ENCODE measurements at regions not wholly inside any gene's neighbourhood (a gene's known extent, or its start where the extent isn't known, plus 50 kb on each side); places are given as distances from the start of the nearest gene placed in this dataset.

GRCh38 chr6:148128014-148128730 is 214.5 kb upstream of the SASH1 start:
- DNase-seq (ENCODE audit: low spot score in 2 of 2) = no peak
- no peak overlapping the region for H3K4me3 ChIP-seq
- H3K9me3 ChIP-seq = no peaks in the 10 kb centered on the region
- no peaks in the 10 kb centered on the region; the same call in 1 of the 2 replicates for H3K4me1 ChIP-seq
- no peaks in the 10 kb centered on the region for H3K36me3 ChIP-seq (replicated peaks)
- in situ Hi-C loops (cut with MboI; ENCODE audit: low sequenced_read_pairs) = no loop called here
- H3K27me3 ChIP-seq (ENCODE audit: low read depth) = no peaks in the 10 kb centered on the region

- no peak overlapping the region for H3K4me3 ChIP-seq
- no peaks in the 10 kb centered on the region for H3K36me3 ChIP-seq (replicated peaks)
- H3K27me3 ChIP-seq (ENCODE audit: low read depth) = no peaks in the 10 kb centered on the region
- peaks cover 13% of the 10 kb centered on the region for H3K4me1 ChIP-seq
- H3K9me3 ChIP-seq = no peaks in the 10 kb centered on the region
- in situ Hi-C loops (cut with MboI; ENCODE audit: low sequenced_read_pairs) = no loop called here
- no peak for DNase-seq (ENCODE audit: low spot score in 2 of 2)
These were observed 208.0 kb upstream of the SASH1 start for GRCh38 chr6:148134592-148134991.

GRCh38 chr6:148136586-148136985 is 206.1 kb upstream of the SASH1 start:
- DNase-seq (ENCODE audit: low spot score in 2 of 2) = peak in 1 of 2 experiments; percentile 25
- Histone ChIP-seq H3K4me1 (peaks cover 13% of the 10 kb centered on the region), H3K36me3 (replicated peaks) (no peaks in the 10 kb centered on the region), H3K27me3 (ENCODE audit: low read depth) (no peaks in the 10 kb centered on the region), H3K4me3 (no peak overlapping the region), H3K9me3 (no peaks in the 10 kb centered on the region)
- in situ Hi-C loops (cut with MboI; ENCODE audit: low sequenced_read_pairs) = no loop called here

- H3K27me3 ChIP-seq (ENCODE audit: low read depth) = no peaks in the 10 kb centered on the region
- in situ Hi-C loops (cut with MboI; ENCODE audit: low sequenced_read_pairs) = no loop called here
These were observed 205.0 kb upstream of the SASH1 start for GRCh38 chr6:148137652-148138051.

GRCh38 chr6:148138573-148138972 is 204.1 kb upstream of the SASH1 start:
- Histone ChIP-seq H3K4me3 (no peak overlapping the region), H3K27me3 (ENCODE audit: low read depth) (no peaks in the 10 kb centered on the region), H3K4me1 (peaks cover 13% of the 10 kb centered on the region), H3K9me3 (no peaks in the 10 kb centered on the region), H3K36me3 (replicated peaks) (no peaks in the 10 kb centered on the region)
- DNase-seq (ENCODE audit: low spot score in 2 of 2) = no peak
- in situ Hi-C loops (cut with MboI; ENCODE audit: low sequenced_read_pairs) = no loop called here

More at GRCh38 chr6:148137652-148138051, 205.0 kb upstream of the SASH1 start:
- DNase-seq (ENCODE audit: low spot score in 2 of 2) = no peak
- Histone ChIP-seq H3K9me3 (no peaks in the 10 kb centered on the region), H3K4me3 (no peak overlapping the region), H3K36me3 (replicated peaks) (no peaks in the 10 kb centered on the region), H3K4me1 (peaks cover 13% of the 10 kb centered on the region)

DNA sequence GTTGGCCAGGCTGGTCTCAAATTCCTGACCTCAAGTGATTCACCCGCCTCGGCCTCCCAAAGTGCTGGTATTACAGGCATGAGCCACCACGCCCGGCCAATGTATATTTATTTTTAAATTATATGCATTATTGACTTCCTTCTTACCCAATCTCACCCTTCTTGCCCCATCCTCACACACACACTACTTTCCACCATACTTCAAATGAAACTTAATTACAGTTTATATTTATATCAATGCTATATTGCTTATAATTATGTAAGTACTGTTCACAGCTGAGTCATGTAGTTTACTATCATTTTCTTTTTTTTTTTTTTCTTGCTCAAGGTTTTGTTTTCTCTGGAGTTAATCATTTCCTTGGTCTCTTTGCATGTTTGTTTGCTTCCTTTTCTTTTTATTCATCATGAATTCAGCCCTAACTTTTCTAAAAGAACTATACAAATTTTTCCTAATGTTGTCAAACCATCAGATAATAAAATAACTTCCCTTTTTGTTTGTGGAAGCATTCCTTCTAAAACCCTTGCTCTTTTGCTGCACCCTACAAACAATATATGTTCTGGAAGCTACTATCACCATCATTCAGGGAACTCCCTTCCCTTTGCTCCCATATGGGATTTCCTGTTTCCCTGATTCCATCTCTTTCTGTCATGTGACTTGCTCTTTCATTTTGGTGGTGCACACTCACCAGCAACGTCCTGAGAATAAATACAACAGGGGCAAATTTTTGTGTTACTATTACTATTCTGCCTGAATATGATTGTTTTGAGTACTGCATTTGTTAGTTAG is 201.7 kb upstream of the SASH1 start:
- Histone ChIP-seq H3K4me1 (peaks cover 13% of the 10 kb centered on the region), H3K36me3 (replicated peaks) (no peaks in the 10 kb centered on the region), H3K4me3 (no peak overlapping the region), H3K27me3 (ENCODE audit: low read depth) (no peaks in the 10 kb centered on the region), H3K9me3 (no peaks in the 10 kb centered on the region)
- in situ Hi-C loops (cut with MboI; ENCODE audit: low sequenced_read_pairs) = no loop called here
- no peak for DNase-seq (ENCODE audit: low spot score in 2 of 2)

DNA sequence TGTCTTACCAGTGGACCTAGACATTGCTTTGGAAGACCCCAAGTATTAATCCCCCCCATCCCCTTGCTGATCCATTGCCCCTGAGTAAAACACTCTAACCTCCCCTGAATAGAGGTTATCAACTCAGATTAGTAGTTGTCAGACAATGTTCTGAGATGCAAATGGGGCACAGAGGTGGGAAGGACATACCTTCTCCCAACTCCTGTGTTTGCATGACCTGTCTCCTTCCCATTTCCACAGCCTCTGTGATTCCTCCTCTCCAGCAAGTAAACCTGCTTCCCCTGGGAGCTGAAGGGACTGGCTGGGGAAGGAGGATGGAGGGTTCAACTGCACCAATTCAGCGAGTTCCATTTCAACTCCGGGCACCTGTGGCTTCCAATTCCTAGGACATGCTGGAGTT is 199.8 kb upstream of the SASH1 start:
- Histone ChIP-seq H3K36me3 (replicated peaks) (no peaks in the 10 kb centered on the region), H3K4me1 (no peaks in the 10 kb centered on the region), H3K9me3 (no peaks in the 10 kb centered on the region), H3K27me3 (ENCODE audit: low read depth) (no peaks in the 10 kb centered on the region), H3K4me3 (no peak overlapping the region)
- no peak for DNase-seq (ENCODE audit: low spot score in 2 of 2)
- in situ Hi-C loops (cut with MboI; ENCODE audit: low sequenced_read_pairs) = no loop called here

DNA sequence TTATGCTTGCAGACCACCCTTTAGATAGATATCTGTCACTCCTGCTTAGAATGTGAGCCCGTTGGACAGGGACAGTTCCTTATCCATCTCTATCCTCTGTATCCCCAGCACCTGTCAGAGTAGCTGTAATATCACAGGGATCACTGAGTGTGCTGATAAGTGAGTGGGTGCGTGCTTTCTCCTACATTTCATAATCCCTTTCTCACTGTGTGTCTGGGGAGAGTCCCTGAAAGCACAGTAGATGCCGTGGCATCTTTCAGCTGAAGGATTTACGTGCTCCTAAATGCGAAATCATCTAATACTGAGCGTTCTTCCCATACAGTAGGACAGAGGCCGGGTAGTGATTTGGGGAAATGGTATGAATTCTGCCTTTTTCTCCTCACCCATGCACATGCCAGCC is 198.9 kb upstream of the SASH1 start:
- in situ Hi-C loops (cut with MboI; ENCODE audit: low sequenced_read_pairs) = no loop called here
- Histone ChIP-seq H3K27me3 (ENCODE audit: low read depth) (no peaks in the 10 kb centered on the region), H3K9me3 (no peaks in the 10 kb centered on the region), H3K4me3 (no peak overlapping the region), H3K4me1 (no peaks in the 10 kb centered on the region), H3K36me3 (replicated peaks) (no peaks in the 10 kb centered on the region)
- no peak for DNase-seq (ENCODE audit: low spot score in 2 of 2)

DNA sequence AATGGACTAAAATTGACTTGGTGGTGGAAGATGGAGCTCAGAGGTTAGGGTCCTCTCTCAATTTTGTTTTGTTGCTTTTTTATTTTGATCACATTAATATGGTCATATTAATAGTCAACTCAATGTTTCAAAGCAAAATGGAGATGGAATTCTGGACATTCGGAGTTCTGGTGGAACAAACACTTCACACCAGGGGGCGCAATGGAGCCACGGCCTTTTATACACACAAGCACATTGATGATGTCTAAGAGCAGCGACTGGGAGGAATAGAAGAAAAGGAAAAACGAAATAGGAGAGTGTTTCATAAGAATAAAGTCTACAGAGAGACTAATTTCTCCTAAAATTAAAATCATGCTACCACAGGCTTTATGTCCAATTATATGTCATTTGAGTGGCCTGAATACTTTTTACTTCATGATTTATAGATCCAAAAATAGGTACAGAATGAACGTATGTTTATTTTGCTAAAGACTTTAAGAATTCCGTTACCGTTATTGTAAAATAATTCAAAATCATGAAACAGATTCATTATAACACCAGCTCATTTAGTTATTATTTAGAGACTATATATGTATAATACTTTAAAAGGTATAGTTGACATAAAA is 197.6 kb upstream of the SASH1 start:
- H3K27me3 ChIP-seq (ENCODE audit: low read depth) = no peaks in the 10 kb centered on the region
- peak; percentile 70 to 91 for DNase-seq (ENCODE audit: low spot score in 2 of 2)
- H3K4me1 ChIP-seq = no peaks in the 10 kb centered on the region
- no peaks in the 10 kb centered on the region for H3K9me3 ChIP-seq
- no peaks in the 10 kb centered on the region for H3K36me3 ChIP-seq (replicated peaks)
- H3K4me3 ChIP-seq = no peak overlapping the region
- in situ Hi-C loops (cut with MboI; ENCODE audit: low sequenced_read_pairs) = no loop called here

GRCh38 chr6:148146717-148147462 is 195.7 kb upstream of the SASH1 start:
- DNase-seq (ENCODE audit: low spot score in 2 of 2) = no peak
- Histone ChIP-seq H3K9me3 (no peaks in the 10 kb centered on the region), H3K27me3 (ENCODE audit: low read depth) (no peaks in the 10 kb centered on the region), H3K4me1 (no peaks in the 10 kb centered on the region; the same call in 1 of the 2 replicates), H3K4me3 (no peak overlapping the region), H3K36me3 (replicated peaks) (no peaks in the 10 kb centered on the region)
- in situ Hi-C loops (cut with MboI; ENCODE audit: low sequenced_read_pairs) = no loop called here

DNA sequence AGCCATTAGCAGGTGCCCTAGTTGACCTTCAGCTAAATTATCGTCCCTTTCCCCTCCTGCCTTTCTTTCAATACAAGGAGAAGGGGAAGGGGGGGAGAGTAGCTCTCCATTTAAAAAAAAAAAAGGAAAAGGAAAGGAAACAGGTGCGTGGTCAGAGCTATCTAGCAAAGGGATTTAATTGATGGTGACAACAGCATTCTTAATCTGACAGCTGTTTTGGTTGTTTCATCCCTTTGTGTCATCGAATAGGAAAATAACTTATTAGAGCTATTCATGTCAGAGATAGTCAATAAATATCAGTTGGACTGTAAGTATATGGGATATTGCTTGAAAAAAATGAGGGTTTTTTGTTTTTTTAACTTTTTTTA is 195.2 kb upstream of the SASH1 start:
- H3K9me3 ChIP-seq = no peaks in the 10 kb centered on the region
- no peak overlapping the region for H3K4me3 ChIP-seq
- H3K4me1 ChIP-seq = no peaks in the 10 kb centered on the region; the same call in 1 of the 2 replicates
- no peaks in the 10 kb centered on the region for H3K36me3 ChIP-seq (replicated peaks)
- H3K27me3 ChIP-seq (ENCODE audit: low read depth) = no peaks in the 10 kb centered on the region
- in situ Hi-C loops (cut with MboI; ENCODE audit: low sequenced_read_pairs) = no loop called here
- DNase-seq (ENCODE audit: low spot score in 2 of 2) = no peak

DNA sequence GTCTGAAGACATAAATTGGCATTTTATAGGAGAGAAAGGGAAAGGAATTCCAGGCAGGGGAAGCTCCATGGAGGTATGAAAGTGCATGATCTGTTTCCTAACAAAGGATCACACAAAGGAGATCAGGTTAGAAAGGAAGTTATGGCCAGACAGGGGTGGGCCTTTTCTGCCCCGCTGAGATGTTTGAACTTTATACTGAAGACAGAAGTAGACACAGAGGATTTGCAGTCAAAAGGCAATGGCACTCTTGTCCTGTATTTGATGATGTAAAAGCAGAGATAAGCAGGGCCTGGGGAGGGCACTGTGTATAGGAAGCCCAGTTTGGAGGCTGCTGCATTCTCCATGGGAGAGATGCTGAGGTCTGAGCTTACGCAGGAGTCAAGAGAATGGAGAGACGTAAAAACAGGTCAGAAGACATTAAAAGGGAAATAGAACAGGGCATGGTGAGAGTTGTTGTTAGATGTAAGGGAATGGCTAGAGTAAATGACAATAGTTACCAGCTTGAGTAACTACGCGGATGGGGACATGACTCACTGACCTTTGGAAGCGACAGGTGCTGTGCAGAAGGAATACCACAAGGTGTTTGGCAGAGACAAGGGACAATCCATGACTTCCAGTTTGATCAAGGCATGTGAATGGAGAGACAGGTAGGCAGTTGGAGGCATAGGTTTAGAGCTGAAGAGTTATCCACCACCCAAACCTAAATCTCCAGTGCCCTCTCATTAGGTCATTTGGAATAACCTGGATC is 190.6 kb upstream of the SASH1 start:
- no peak for DNase-seq (ENCODE audit: low spot score in 2 of 2)
- in situ Hi-C loops (cut with MboI; ENCODE audit: low sequenced_read_pairs) = no loop called here
- Histone ChIP-seq H3K27me3 (ENCODE audit: low read depth) (no peaks in the 10 kb centered on the region; the same call in 1 of the 2 replicates), H3K4me1 (no peaks in the 10 kb centered on the region; the same call in 1 of the 2 replicates), H3K9me3 (no peaks in the 10 kb centered on the region), H3K36me3 (replicated peaks) (no peaks in the 10 kb centered on the region), H3K4me3 (no peak overlapping the region)

DNA sequence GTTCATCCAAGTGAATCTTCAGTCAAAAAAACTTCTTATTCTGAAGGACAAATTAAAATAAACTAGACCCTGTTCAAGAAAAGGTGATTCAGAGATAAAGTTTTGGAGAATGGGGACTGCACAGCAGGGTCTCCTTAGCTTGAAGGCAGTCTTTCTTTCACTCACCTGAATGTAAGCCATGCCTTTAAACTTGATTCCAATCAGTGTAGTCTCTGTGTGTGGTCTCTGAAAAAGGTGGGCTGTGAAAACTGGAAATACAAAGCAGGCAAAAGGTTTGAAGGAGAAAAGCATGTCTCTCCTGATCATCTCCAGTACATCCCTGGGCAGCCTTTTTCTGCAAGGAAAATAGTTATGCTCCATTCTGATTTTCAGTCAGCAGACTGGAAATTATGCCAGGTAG is 188.0 kb upstream of the SASH1 start:
- in situ Hi-C loops (cut with MboI; ENCODE audit: low sequenced_read_pairs) = no loop called here
- H3K9me3 ChIP-seq = no peaks in the 10 kb centered on the region
- no peaks in the 10 kb centered on the region; the same call in 1 of the 2 replicates for H3K4me1 ChIP-seq

More for the DNA sequence above, 188.0 kb upstream of the SASH1 start:
- H3K4me3 ChIP-seq = no peak overlapping the region
- no peaks in the 10 kb centered on the region; the same call in 1 of the 2 replicates for H3K27me3 ChIP-seq (ENCODE audit: low read depth)
- DNase-seq (ENCODE audit: low spot score in 2 of 2) = no peak
- H3K36me3 ChIP-seq (replicated peaks) = no peaks in the 10 kb centered on the region
